ENCODE measurements at regions not wholly inside any gene's neighbourhood (a gene's known extent, or its start where the extent isn't known, plus 50 kb on each side); places are given as distances from the start of the nearest gene placed in this dataset.

DNA sequence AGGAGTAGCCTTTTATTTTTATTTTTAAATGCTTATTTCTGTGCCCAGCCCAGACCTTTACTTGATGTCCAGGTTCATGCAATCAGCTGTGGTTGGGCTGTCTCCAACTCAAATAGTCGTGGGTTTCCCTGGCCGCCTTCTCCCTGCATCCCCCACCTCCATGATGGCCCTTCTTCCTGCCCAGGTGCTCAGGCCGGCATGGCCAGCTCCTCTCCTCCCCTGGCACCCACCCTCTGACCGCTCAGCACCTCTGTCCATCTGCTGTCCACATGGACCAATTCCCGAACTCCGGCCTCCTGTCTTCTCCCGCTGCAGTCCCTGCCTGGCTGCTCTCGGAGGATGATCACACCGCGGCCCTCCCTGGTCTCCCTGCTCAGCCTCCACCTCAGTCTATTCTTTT is 81.2 kb upstream of the SULF2 start:
- H3K27ac ChIP-seq, result no peak overlapping the region
- TF ChIP-seq, protein P1, sequence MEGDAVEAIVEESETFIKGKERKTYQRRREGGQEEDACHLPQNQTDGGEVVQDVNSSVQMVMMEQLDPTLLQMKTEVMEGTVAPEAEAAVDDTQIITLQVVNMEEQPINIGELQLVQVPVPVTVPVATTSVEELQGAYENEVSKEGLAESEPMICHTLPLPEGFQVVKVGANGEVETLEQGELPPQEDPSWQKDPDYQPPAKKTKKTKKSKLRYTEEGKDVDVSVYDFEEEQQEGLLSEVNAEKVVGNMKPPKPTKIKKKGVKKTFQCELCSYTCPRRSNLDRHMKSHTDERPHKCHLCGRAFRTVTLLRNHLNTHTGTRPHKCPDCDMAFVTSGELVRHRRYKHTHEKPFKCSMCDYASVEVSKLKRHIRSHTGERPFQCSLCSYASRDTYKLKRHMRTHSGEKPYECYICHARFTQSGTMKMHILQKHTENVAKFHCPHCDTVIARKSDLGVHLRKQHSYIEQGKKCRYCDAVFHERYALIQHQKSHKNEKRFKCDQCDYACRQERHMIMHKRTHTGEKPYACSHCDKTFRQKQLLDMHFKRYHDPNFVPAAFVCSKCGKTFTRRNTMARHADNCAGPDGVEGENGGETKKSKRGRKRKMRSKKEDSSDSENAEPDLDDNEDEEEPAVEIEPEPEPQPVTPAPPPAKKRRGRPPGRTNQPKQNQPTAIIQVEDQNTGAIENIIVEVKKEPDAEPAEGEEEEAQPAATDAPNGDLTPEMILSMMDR (conservative IDR thresholded peaks at IDR 0.05), result no peak
- no peak for TF ChIP-seq ZFX (IDR thresholded peaks at IDR 0.05)

DNA sequence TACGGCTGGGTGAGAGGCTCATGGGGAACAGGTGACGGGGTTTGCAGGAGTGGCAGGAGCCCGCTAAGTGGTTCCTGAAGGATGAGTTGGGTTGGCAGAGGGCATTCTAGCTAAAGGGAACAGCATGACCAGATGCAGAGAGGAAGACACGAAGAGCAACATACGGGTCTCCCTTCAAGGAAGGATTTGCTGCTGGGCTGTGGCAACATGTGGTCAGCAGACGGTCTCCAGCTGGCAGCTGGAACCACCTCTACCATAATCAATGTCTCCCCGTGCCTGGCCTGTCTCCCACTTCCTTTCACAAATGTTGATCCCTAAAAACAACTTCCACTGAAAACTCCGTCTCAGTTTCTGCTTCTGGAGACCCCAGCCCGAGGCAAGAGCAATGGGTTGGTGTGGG is 80.6 kb upstream of the SULF2 start:
- H3K27ac ChIP-seq, result no peak overlapping the region
- TF ChIP-seq, protein P1 (conservative IDR thresholded peaks at IDR 0.05), result no peak
- no peak for TF ChIP-seq ZFX (IDR thresholded peaks at IDR 0.05)

DNA sequence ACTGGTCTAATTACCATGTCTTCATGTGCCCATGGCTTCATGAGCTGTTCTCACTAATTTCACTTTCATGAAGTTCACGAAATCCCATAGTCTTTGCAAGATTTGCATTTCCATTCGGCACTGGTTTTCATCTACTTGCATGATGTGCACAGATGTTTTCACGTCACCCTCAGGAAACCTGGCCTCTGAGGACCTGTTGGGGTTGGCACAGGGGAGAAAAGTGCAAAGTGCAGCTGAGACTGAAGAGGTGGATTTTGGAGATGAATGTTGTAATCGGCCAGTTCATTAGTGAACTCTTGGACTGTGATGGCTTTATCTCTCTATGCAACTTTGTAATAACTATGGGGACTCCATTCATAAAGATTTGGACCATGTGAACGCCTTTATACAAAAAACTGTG is 80.2 kb upstream of the SULF2 start:
- TF ChIP-seq, protein P1 (conservative IDR thresholded peaks at IDR 0.05), result no peak
- no peak for TF ChIP-seq ZFX (IDR thresholded peaks at IDR 0.05)

DNA sequence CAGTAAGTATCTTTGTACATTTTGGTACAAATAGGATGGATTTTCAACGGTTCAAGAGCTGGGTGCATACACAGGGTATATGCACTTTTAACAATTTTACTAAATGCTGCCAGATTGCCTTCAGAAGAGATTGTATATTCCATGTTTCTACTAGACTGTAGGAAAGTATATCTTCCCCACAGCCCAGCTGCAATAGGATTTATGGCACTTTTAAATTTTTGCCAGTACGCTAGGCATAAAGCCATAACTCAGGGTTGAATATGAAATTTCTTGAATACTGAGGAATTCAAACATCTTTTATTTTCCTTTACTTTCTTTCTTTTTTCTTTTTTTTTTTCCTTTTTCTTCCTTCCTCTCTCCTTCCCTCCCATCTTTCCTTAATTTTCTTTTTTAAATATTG is 78.7 kb upstream of the SULF2 start:
- no peak overlapping the region for H3K27ac ChIP-seq
- no peak for TF ChIP-seq ZFX (IDR thresholded peaks at IDR 0.05)
- TF ChIP-seq, protein P1 (conservative IDR thresholded peaks at IDR 0.05), result no peak

More for the DNA sequence above, 80.2 kb upstream of the SULF2 start:
- H3K27ac ChIP-seq, result no peak overlapping the region

DNA sequence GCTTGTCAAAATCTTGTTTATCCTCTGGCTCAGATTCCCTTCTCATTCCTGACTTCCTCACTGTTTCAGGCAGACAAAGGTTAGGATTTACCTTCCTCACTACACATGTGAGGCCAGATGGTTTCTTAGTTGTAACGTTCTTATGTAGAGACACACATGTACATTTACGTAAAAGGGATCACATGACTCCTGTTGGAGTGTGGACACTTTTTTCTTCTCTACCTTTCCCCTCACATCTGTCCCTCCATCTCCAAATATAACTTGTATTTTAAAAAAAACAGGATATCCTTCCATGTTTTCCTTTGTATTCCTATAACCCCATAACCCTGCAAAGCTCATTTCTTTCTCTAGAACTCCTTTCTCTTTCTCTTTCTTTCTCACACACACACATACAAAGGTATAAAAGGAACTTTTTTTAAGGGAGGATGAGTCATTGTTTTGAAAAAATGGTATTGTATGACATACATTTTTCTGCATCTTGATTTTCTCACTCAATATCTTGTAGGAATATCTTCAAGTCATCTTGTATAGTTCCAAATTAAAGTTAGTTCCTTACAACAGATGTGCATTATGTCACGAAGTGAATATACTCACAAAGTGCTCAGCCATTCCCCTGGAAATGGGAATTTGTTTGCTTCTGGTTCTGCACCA is 78.2 kb upstream of the SULF2 start:
- no peak for TF ChIP-seq ZFX (IDR thresholded peaks at IDR 0.05)
- TF ChIP-seq, protein P1 (conservative IDR thresholded peaks at IDR 0.05), result no peak
- no peak overlapping the region for H3K27ac ChIP-seq

DNA sequence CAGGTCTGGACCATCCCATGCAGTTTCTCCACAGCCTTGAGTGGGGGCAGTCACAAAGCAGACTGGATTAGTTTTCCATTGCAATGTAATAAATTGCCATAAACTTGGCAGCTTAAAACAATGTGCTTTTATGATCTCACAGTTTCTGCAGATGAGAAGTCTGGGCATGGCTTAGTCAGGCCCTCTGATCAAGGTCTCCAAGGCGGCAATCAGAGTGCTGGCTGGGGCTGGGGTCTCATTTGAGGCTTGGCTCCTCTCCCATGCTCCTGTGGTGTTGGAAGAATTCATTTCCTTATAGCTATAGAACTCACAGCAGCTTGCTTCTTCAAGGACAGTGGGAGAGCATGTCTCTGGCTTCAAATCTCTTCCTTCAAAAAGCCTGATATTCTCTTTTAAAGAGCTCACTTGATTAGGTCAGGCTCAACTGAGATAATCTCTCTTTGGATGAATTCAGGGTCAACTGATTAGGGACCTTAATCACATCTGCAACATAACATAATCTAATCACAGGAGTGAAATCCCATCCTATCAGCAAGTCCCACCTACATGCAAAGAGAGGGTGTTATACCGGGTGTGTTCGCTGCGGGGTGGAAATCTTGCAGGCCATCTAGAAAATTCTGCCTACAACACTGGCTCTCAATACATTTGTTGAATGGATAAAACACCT is 77.4 kb upstream of the SULF2 start:
- no peak for TF ChIP-seq ZFX (IDR thresholded peaks at IDR 0.05)
- TF ChIP-seq, protein P1 (conservative IDR thresholded peaks at IDR 0.05), result no peak
- H3K27ac ChIP-seq, result no peak overlapping the region

DNA sequence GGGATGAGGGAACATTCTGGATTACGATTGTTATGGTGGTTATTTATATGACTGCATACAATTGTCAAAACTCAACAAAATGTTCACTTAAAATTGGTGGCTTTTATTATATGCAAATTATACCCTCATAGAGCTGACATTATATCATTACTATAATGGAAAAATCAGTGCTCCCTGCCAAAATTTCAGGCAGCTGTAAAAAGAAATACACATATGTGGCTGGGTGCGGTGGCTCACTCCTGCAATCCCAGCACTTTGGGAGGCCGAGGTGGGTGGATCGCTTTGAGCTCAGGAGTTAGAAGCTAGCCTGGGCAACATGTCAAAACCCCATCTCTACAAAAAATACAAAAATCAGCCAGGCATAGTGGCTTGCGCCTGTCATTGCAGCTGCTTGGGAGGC is 75.8 kb upstream of the SULF2 start:
- no peak overlapping the region for H3K27ac ChIP-seq
- TF ChIP-seq, protein P1 (conservative IDR thresholded peaks at IDR 0.05), result no peak
- TF ChIP-seq ZFX (IDR thresholded peaks at IDR 0.05), result no peak

All from C4-2B (cell line).